Peyer's patch (tissue), 4 donors: ENCODE measurements at regions not wholly inside any gene's neighbourhood (a gene's known extent, or its start where the extent isn't known, plus 50 kb on each side); places are given as distances from the start of the nearest gene placed in this dataset.

Source experiments
- DNase-seq, 3 donors: peaks; one replicate each; pipeline ENCODE4 v3.0.0-alpha.2; 2017 to 2019
- H3K27ac ChIP-seq, 4 donors: fragments of 200-600 bp; sonication (generic); one replicate each; pipeline ENCODE4 v1.5.1; 2016 to 2019
- H3K27me3 ChIP-seq, 2 donors: fragments of 200-600 bp; sonication (generic); one replicate each; pipeline ENCODE4 v1.5.1; 2019
- H3K36me3 ChIP-seq, 3 donors: fragments of 200-600 bp; sonication (generic); one replicate each; pipeline ENCODE4 v1.5.1; 2016 to 2019
- H3K4me1 ChIP-seq, 4 donors: fragments of 200-600 bp; sonication (generic); one replicate each; pipeline ENCODE4 v1.5.1; 2016 to 2019
- H3K4me3 ChIP-seq, 4 donors: fragments of 200-600 bp; sonication (generic); 1 replicate in 3 of 4; 2 replicates in 1 of 4; pipeline ENCODE4 v1.5.1; 2016 to 2019; ENCODE audit warnings: mild to moderate bottlenecking in 1 of 4
- H3K9me3 ChIP-seq, 4 donors: fragments of 200-600 bp; sonication (generic); one replicate each; pipeline ENCODE4 v1.5.1; 2016 to 2019; ENCODE audit warnings: mild to moderate bottlenecking in 1 of 4
- CTCF ChIP-seq, 6 experiments: fragments of 450-650 bp in 4 of 6; fragments of 200-600 bp in 2 of 6; sonication (generic) in 1 of 6; IDR thresholded peaks; one replicate each; pipeline ENCODE4 v1.5.1; 2017 to 2019; ENCODE audit warnings: antibody characterized with exemption in 6 of 6, mild to moderate bottlenecking in 3 of 6, moderate library complexity in 1 of 6
- POLR2A ChIP-seq, 2 donors: fragments of 450-650 bp; IDR thresholded peaks; one replicate each; pipeline ENCODE4 v1.5.1; 2017; ENCODE audit warnings: antibody characterized with exemption in 2 of 2, mild to moderate bottlenecking in 2 of 2, moderate library complexity in 2 of 2

DNA sequence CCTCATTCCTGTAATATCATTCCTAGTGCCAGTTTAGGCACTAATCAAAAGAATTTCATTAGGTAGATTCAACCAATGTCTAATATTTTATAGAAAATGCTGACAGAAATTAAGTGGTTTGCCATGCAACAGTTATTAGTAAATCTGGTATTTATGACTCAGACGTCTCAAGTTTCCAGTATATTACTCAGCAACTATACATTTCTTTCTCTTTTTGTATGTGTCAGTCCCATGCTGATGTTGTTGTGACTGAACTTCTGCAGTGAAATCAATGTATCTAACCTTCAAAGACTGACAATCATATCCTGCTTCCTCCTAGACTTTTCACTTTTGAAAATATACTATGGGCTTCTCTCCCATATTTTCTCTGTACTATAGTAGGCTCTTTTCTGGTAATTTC lies 822.5 kb downstream of the NR2F1-AS1 start:
- Histone ChIP-seq H3K27me3 (no peaks in the 10 kb centered on the region), H3K4me1 (no peaks in the 10 kb centered on the region), H3K9me3 (no peaks in the 10 kb centered on the region), H3K36me3 (no peaks in the 10 kb centered on the region), H3K4me3 (no peak overlapping the region), H3K27ac (no peak overlapping the region)
- no peak for TF ChIP-seq POLR2A (IDR thresholded peaks at IDR 0.05)
- DNase-seq, result no peak

DNA sequence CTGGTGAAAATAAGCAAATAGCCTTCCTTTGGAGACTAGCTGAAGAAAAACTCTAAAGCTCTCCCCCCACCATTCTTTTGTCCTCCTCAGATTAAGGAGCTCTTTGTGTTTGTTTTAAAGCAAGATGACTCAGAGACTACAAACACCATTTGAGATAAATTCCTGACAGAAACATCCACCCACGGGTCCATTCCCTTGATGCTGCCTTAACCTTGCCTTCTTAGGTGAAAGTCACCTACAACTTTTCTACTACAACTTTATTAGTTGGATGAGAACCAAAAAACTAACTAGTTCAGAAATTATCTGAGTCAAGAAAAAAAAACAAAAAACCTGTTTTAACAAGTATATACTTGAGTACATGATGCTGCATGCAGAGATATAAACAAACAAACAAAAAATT lies 831.1 kb downstream of the NR2F1-AS1 start:
- H3K4me1 ChIP-seq, result no peaks in the 10 kb centered on the region
- H3K9me3 ChIP-seq, result no peaks in the 10 kb centered on the region
- TF ChIP-seq CTCF (IDR thresholded peaks at IDR 0.05) (no peak), POLR2A (IDR thresholded peaks at IDR 0.05) (no peak)
- H3K27me3 ChIP-seq, result no peaks in the 10 kb centered on the region
- DNase-seq, result no peak
- H3K4me3 ChIP-seq, result no peak overlapping the region
- H3K27ac ChIP-seq, result no peak overlapping the region
- H3K36me3 ChIP-seq, result no peaks in the 10 kb centered on the region

GRCh38 chr5:92748072-92748676 lies 832.8 kb downstream of the NR2F1-AS1 start:
- H3K27me3 ChIP-seq, result no peaks in the 10 kb centered on the region
- no peak for TF ChIP-seq CTCF (IDR thresholded peaks at IDR 0.05)
- TF ChIP-seq POLR2A (IDR thresholded peaks at IDR 0.05), result no peak
- no peaks in the 10 kb centered on the region for H3K9me3 ChIP-seq
- DNase-seq, result no peak
- no peaks in the 10 kb centered on the region for H3K4me1 ChIP-seq
- H3K36me3 ChIP-seq, result no peaks in the 10 kb centered on the region
- no peak overlapping the region for H3K27ac ChIP-seq
- H3K4me3 ChIP-seq, result no peak overlapping the region

GRCh38 chr5:92741906-92742305 lies 839.1 kb downstream of the NR2F1-AS1 start:
- Histone ChIP-seq H3K9me3 (no peaks in the 10 kb centered on the region), H3K4me3 (no peak overlapping the region), H3K27me3 (no peaks in the 10 kb centered on the region), H3K27ac (no peak overlapping the region), H3K4me1 (no peaks in the 10 kb centered on the region), H3K36me3 (no peaks in the 10 kb centered on the region)
- DNase-seq, result no peak
- TF ChIP-seq CTCF (IDR thresholded peaks at IDR 0.05), result no peak
- no peak for TF ChIP-seq POLR2A (IDR thresholded peaks at IDR 0.05)

DNA sequence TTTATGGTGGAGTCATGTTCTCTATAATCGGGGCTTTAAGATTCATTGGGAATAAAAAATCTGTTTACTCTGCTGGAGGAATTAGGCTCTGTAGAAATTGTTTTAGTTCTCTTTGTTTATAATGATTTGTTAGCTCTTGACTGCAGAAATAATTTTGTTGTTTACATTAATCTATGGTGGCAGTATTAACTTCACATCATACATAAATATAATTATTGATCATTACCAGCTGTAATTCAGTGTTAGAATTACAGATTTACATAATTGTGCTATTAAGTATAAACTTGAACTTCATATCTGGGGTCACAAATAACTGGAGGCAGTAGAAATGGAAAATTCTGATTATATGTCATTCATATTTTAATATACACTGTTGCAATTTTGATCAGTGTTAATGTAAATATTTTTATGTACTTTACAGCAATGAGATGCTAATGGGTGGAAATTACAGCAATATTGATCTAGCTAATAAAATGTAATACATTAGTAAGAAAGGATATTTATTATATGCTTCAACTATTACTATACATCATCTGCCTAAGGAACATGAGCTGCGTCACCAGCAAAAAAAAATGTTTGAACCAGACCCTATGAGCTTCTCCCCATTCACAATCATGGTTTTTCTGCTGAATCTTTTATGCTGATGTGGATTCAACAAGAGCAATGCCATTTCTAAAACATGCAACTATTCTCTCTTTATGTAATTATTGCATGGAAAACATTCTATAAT lies 846.6 kb downstream of the NR2F1-AS1 start:
- Histone ChIP-seq H3K4me3 (no peak overlapping the region), H3K36me3 (no peaks in the 10 kb centered on the region), H3K27me3 (no peaks in the 10 kb centered on the region), H3K4me1 (no peaks in the 10 kb centered on the region), H3K9me3 (no peaks in the 10 kb centered on the region), H3K27ac (no peak overlapping the region)
- no peak for TF ChIP-seq POLR2A (IDR thresholded peaks at IDR 0.05)
- no peak for TF ChIP-seq CTCF (IDR thresholded peaks at IDR 0.05)
- DNase-seq, result no peak

DNA sequence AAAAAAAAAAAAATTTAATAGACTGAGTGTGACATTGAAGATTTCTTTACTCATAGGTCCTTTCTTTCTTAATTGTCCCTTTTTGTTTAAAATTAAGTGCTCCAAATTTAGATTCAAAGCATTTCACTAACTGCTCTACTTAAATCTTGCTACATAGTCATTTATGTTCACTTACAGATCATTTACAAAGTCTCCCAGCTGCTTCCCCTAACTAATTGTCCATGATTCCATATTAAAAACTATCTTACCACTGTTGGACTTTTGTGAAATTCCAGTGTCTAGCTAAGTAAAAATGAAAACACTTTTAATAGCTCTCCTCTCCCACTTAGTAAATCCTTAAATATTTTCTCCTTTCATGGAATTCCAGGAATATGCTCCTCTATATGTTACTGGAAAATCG lies 850.5 kb downstream of the NR2F1-AS1 start:
- H3K4me1 ChIP-seq, result no peaks in the 10 kb centered on the region
- TF ChIP-seq POLR2A (IDR thresholded peaks at IDR 0.05) (no peak), CTCF (IDR thresholded peaks at IDR 0.05) (no peak)
- no peaks in the 10 kb centered on the region for H3K27me3 ChIP-seq
- DNase-seq, result no peak
- H3K4me3 ChIP-seq, result no peak overlapping the region
- no peaks in the 10 kb centered on the region for H3K36me3 ChIP-seq
- no peaks in the 10 kb centered on the region for H3K9me3 ChIP-seq
- no peak overlapping the region for H3K27ac ChIP-seq
